CD4-positive, alpha-beta T cell treated with Interleukin-1 beta for 1 hour (primary cell): ENCODE measurements at regions not wholly inside any gene's neighbourhood (a gene's known extent, or its start where the extent isn't known, plus 50 kb on each side); places are given as distances from the start of the nearest gene placed in this dataset.
"Not testable (repeated sequence)": the region's sequence is repeated elsewhere in the genome, so short reads cannot be mapped to it uniquely, and the experiment has no call there.

Source experiments
- DNase-seq, 2 donors: peaks; one replicate each; pipeline ENCODE4 v3.0.0-alpha.2; 2020 to 2022

DNA sequence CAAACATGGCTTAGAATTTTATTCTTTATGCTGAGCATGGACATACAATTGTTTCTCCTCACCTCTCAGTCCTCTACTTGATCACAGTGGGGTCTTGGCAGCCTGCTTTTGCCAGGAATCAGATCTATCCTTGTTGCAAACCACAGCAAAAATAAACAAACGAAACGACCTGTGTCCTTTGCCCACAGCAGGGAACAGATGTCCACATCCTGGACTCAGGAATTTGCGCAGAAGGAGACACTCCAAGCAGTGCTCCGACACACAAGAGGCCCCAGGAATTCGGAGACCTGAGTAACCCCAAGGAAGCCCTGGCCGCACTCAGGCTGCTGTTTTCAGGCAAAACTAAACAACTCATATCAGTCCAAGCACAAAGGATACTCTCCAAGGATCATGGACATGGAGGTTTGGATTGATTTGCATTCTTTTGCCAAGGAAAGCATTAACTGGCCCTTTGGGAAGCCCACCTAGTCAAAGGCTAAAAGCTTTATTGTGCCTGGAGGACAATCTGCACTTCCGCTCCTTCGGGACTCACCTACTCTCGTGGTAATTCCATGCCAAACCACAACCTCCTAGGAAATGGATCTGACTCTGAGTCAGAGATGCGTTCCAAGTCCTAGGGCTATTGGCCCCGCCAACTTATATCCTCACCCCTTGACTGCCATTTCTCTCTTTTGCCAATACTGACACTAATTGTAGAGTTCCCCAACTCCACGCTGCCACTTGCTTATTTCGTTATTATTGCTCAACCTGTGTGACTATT, 271.1 kb upstream of the CDH11 start:
- no peak for DNase-seq

DNA sequence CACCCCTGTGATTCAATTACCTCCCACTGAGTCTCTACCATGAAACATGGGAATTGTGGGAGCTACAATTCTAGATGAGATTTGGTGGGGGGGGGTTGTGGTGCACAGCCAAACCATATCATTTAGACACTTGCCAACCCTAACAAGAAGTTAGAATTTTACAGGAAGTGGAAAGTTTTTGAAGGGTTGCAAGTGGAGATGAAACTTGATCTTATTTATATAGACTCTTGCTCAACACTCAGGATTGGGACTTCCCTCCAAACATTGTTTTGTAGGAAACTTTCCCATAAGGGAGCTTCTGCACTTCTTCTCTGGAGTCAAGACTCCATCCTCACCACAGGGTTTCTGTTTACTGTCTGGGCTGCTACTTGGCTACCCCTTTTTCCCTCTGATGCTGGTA, 266.7 kb upstream of the CDH11 start:
- DNase-seq = no peak

DNA sequence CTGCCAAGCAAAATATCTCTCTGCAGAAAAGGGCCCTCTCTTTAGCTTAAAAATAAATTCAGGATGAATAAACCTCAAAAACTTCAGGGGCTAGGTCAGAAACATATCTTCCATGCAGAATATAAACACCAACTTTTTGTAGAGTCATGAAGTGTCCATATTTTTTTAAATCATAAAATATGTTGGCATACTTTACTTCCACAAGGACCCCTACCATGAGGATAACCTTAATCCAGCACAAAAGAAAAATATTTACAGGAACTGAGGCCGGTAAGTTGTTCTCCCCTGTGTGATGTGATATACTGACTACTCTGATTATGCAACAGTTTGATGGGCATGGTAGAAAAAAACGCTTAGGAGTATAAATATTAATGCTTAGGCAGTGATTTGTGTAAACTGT, 264.8 kb upstream of the CDH11 start:
- DNase-seq = no peak

DNA sequence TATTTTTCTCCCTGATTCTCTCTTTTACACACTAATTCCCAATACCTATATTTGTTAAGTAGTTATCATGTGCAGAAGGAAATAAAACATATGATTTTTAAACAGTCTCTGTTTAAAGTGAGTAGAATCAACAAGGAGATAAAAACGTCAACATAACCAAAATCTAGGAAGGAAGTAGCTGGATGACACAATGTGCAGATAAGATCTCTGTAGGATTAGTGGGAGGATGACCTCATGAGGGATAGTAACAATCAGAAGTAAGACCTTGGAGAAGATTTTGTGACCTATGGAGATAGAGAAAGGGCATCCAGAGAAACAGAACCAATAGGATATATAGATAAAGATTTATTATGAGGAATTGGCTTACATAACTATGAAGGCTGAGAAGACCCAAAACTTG, 262.6 kb upstream of the CDH11 start:
- DNase-seq = no peak

DNA sequence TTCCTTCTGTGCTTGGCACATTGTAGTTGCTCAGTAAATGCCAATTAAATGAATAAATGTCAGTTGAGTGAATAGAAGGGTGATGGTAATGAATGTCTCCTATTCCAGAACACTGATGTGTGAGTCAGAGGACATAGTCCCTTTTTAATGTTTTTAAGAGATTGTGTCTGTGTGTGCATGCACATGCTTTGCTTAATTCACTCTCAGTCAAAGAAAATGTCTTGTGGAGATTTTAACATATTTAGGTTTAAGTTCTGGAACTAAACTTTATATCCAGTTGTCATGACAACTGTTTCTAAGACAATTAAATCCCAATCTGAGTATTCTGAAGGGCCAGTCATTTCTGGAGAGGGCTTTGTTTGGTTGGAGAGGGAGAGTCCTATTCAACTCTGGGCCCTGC, 255.3 kb upstream of the CDH11 start:
- no peak for DNase-seq

DNA sequence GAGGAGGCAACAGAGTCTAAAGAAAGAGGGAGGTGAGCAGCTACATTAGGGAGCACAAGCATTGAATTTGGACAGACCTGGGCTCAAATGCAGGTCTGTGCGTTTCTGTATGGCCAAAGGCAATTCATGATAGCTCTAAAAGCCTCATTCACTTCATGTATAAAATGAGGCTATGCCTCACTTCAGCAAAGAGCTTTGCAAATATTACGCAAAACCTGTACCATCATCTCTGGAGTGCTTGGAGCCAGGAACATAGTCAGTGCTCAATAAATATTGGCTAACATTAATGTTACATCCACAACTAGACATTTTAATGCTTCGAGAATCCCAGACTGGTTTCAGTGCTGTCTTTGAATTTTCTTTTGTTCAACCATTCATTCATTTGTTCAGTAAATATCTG, 254.7 kb upstream of the CDH11 start:
- no peak for DNase-seq

DNA sequence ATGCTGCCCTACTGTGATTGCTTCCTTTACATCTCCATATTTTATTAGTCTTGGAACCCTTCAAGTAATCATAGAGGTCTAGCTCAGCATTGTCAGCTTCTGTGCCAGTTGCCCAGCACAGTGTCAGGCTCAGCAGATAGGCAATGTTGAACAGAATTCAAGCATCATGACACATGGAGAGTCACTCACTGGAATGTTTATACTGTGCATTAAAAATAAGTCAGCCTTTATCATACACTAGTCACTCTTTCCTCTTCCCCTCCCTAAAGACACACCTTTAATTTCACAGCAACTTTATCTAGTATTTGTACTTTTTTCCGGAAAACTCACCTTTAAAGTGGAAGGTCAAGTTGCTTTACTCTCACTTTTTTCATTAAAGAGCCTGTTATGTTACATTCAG, 253.8 kb upstream of the CDH11 start:
- DNase-seq = no peak

DNA sequence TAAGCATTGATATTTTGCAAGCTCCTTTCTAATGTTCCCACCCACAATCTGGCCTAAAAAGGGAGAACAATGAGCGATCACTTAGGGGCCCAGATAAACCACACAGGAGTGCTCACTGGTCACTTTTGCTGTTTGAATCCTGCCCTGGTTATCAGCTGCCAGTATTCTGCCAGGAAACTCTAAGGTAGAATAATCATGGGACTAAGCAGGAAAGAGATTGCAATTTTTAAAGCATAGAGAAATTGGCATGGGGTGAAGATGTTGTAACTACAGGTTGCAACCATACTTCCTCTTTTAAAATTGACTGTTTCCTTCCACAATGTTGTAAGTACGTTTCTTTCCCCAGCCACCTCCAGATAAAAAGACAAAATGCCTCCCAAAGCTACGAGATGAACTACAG, 251.2 kb upstream of the CDH11 start:
- no peak for DNase-seq

DNA sequence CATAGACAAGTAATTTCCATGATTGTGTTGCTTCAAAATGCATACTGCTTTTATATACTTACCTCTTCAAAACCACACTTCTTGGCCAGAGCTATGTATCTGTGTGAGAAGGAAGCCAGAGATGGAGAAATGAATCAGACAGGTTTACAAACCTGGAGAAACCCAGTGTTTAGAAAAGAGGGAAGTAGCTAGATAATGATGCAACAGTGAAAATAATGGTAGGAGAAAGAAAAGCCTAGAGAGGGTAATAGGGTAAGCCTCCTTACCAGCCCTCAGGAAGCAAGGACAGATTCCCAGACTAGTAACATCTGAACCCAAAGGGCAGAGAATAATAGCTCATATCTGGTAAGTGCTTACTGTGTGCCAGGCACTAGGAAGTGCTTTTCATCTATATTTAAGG, 250.3 kb upstream of the CDH11 start:
- DNase-seq = no peak

DNA sequence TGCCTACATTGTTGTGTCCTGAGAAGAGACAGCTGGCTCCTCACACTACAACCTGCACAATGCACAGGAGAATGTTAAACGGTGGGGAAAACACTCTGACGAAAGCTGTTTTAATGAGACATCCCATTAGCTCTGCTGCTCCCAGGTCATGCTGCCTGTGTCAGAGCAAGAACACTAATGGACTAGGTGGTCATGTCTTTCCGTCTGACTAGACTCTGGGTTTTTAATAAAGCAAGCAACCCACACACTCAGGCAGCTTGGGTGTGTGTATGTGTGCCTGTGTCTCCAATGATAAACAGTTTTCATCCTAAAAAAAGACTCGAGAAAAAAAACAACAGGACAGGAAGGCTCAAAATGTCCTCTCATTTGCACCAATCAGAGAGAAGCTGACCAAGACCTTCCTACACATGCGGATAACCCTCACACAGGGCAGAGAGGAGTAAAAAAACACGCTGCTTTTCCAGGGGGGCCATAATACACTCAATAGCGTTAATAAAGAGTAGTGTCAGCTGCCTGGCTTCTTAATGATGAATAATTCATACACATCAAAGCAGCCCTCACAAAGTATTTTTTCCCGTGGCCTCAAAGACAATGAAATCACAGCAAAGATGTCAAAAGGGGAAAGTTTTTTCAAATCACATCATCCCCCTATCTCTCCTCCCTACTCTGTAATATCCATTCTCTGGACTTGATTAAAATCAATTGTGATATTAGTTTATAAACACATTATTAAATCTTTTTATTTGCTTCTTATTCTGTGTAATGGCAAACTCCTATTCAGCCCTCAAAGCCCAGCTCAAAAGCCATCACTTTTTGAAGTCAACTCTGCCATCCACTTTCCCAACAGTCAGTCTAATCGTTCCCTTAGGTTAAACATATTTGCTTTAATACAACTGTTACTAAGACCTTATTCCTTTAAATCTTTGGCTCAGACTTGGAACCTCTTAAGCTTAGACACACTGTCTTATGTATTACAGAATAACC, 244.2 kb upstream of the CDH11 start:
- DNase-seq = no peak

DNA sequence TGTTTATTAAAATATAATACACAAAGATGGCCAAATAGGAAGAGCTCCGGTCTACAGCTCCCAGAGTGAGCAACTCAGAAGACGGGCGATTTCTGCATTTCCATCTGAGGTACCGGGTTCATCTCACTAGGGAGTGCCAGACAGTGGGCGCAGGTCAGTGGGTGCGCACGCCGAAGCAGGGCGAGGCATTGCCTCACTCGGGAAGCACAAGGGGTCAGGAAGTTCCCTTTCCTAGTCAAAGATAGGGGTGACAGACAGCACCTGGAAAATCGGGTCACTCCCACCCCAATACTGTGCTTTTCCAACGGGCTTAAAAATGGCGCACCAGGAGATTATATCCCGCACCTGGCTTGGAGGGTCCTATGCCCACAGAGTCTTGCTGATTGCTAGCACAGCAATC, 234.9 kb upstream of the CDH11 start:
- not testable (repeated sequence) for DNase-seq

DNA sequence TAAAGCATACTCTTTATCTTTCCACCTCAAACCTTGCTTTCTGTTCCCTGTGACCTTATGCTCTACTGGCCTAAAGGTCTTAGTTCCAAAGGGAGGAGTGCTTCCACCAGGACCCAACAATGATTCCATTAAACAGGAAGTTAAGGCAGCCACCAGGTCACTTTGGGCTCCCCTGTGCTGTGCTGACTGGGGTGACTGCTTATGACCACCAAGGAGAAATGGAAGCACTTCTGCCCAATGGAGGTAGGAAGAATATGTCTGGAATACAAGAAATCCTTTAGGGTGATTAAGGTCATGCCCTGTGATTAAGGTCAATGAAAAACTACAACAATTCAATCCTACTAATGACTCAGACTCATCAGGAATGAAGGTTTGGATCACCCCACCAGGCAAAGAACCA, 233.8 kb upstream of the CDH11 start:
- no peak for DNase-seq

DNA sequence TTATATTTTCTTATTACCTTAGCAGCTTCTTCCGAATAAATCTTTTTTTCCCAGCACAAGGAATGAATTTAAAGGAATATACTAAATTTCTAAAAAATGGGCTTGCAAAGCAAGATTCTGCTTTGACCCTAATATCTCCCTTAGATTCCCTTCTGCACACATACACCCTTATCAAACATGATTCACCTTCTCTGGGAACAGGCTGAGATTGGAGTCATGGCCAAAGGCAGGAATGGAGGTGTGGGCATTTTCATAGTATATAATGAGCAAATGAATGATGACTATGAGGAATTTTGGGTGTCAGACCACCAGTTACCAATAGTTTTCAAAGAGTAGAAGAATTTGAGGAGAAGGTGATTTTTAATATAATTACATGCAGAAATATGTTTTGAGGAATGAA, 231.3 kb upstream of the CDH11 start:
- no peak for DNase-seq

DNA sequence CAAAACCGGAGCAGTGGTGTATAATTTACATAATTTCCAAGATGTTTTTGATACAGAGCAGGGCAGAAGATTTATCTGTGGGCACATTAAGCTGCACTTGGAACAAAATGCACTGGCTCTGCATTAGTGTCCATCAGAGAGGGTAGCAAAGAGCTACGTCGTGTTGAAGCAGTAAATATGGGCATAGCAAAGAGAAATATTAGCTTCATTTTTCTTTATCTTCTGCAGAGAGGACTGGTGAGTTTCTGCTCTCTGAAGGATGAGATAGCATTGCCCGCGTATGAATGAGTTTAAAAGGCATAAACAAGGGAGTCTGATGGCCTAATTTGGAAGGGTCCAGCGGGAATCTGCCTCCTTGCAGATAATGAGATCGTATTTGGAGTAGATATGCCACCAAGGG, 227.8 kb upstream of the CDH11 start:
- no peak for DNase-seq

DNA sequence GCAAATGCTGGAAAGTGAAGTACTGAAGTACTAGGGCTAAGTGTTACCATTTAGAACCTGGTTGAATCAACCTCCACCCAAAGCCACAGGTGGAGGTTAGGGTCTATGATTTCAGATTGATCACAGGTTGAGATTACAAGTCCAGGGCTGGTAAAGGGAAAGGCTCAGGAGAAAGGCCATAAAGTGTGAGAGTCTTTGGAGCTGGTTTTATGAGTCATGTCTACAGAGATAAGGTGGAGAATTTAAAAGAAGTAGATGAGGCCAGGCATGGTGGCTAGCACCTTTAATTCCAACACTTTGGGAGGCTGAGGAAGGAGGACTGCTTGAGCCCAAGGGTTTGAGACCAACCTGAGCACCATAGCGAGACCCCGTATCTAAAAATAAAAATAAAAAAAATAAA, 221.7 kb upstream of the CDH11 start:
- no peak for DNase-seq

DNA sequence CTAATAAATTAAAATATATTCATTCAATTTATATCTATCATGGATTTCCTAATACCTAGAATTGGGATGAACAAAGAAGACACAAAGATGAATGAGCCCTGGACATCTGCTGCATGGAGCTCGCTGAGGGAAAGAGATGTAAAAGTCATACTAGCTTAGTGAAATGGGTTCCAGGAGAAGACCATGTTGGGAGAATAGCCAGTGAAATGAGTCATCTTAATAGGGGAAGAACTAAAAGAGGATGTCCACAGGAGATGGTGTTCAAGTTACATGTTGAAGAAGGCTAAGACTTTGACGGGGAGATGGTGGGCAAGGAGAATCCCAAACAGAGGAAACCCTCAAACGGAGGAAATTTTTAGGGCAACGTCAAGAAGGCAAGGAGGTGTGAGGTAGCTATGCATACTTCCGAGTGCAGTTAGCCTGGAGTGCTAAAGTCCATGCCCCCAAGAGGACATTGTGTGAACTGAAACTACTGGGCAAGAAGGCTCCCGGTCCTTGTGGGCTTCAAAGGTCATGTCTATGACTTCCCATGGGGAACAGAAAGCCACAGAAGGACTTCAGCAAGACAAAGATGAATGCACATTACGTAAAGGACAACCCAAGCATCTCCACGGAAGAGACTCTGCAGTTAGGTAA, 220.5 kb upstream of the CDH11 start:
- DNase-seq = no peak

DNA sequence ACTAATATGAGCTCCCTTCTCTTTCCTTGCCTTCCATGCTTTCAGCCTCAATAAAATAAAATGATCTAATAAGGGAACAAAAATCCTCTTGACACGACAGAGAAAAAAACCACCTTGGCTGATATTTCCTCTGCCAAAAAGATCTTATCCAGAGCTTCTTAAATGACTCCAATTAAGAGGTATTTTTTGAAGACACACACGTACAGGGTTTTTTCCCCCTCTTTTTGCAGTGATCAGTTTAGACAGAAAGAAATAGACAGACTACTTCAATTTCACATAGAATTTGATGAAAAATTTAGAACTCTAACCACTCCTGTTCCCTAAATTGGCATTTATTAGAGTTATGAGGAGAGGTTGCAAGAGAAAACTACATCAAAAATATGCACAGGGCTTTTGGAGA, 217.2 kb upstream of the CDH11 start:
- no peak for DNase-seq

DNA sequence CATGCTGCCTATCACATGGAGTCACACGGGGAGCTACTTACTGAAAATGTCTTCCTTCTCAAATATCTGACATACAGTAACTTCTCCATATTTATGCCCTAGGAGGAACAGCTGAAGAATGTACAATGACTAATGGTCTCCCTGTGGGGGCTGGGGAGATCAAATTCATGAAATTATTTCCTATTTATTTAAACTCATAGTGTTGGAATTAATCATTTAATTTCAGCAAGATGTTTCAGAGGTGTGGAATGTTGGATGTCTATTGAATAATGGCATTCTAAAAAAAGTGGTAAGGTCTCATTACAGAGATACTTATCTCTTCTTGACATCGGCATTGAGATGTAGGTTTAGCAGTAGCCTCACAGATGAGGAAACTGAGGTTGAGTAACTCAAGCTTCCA, 214.3 kb upstream of the CDH11 start:
- DNase-seq = no peak

DNA sequence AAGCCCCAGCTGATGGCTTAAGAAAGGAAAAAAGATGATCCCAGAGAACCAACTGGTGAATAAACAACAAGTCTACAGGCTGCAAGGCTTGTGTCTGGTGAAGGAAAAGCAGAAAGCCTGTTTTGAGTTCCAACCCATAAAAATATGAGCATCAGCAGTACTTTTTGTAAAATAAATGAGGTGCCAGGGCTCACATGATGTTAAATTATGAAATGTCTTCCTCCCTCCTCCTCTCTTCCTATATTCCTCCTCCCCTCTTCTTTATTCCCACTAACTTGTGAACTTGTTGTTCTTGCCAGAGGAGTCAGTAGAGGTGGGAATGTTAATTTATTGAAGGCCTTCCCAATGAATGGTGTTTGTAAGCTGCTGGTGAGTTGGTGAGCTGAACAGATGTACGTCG, 212.2 kb upstream of the CDH11 start:
- DNase-seq = no peak

DNA sequence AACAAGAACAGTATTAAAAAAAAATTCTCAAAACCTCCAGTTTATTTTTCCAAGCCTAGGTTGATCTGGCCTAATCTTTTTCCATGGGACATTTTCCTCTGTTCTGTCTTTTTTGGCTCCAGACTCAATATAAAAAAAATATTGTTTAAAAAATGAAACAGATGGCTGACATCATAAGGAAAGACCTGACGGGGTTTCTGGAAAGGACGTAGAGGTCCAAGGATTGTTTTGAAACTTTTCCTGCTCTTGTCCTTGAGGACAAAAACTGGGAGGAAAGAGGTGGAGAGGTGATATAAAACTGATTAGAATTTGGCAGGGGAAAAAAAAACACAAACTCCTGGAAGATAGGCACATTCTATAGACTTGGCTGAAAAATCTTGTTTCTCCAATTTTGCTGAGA, 211.4 kb upstream of the CDH11 start:
- DNase-seq = no peak

DNA sequence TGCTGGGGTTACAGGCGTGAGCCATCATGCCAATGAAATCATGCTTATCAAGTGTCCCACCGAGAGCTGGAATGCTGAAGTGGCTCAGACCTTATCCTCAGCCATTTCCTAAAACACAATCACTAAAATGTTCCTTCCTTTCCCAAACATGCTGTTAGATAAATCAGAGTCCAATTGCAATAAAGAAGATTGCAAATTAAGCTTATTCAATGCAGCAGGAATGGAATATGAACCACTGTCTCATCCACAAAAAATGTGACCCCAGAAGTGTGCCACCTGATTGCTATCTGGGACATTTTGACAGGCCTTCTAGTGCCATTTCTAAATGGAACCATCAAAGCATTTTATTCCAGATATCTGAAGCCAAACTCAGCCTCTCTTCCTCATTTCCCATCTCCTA, 205.5 kb upstream of the CDH11 start:
- DNase-seq = no peak

DNA sequence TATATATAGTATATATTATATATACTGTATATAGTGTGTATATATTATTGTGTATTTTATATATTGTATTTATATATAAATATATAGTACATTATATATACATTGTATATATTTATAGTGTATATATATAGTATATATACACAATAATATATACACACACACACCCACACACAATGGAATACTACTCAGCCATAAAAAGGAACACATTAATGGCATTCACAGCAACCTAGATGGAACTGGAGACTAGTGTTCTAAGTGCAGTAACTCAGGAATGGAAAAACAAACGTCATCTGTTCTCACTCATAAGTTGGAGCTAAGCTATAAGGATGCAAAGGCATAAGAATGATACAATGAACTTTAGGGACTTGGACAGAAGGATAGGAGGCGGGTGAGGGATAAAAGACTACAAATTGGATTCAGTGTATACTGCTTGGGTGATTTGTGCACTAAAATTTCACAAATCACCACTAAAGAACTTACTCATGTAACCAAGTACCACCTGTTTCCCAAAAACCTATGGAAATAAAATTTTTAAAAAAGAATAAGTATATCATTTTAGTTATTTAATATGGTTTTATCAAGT, 201.9 kb upstream of the CDH11 start:
- DNase-seq = no peak

DNA sequence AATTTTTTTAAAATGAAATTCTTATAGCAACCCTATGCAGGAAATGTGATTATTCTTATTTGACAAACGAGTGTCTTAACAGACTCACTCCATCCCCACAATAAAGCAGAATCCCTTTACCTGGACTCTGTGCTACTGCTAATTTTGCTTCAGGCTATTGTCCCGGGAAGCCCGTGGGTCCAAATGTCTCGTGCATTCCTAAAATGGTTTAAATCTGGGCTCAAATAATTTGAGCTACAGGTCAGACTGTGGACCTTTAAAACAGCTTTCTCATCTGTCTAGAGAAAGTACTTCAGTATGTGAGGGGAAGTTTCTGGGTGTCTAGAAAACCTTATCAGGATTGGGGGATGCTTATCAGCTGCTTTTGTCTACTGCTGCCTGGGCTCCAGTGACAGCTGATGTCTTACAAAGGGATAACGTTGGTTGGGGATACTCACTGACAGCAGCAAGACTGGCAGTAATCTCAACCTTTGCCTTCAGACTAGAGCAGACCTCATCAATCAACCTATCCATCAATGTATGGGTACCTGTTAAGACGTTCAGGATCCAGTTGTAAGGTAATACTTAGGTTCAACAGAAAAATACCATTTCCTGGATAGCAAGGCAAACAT, 197.9 kb upstream of the CDH11 start:
- DNase-seq = no peak
